ENCODE measurements at regions not wholly inside any gene's neighbourhood (a gene's known extent, or its start where the extent isn't known, plus 50 kb on each side); places are given as distances from the start of the nearest gene placed in this dataset.
"Not testable (repeated sequence)": the region's sequence is repeated elsewhere in the genome, so short reads cannot be mapped to it uniquely, and the experiment has no call there.

DNA sequence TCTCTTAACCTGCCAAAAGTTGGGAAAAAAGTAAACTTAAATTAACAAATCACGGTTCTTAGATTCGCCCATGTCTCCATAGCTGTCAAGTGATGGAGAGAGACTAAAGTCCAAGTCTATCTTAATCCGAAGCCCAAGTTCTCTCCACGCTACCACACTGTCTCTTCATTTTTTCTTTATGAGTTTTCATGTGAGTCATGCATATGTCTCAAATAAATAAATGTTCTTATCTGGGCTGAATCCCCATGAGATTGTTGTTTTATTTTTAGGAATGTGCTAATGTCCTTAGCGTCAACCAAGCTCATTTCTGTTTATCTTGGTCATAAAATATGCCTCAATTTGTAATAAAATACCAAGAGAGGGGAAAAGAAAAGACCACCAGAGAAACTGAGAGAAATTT lies 169.3 kb downstream of the RCHY1 start:
- H3K4me3 ChIP-seq (ENCODE audit: low read depth in 1 of 2, low read length in 2 of 2): no peak overlapping the region
- H3K9me3 ChIP-seq (ENCODE audit: control insufficient read depth in 2 of 2, insufficient read depth in 1 of 2, low read depth in 1 of 2, low read length in 1 of 2): no peaks in the 10 kb centered on the region
- no peaks in the 10 kb centered on the region for H3K4me1 ChIP-seq (ENCODE audit: control insufficient read depth in 2 of 2, insufficient read depth in 2 of 2, low read length in 1 of 2)
- no peak overlapping the region for H3K27ac ChIP-seq (ENCODE audit: low read depth in 2 of 2, low read length in 1 of 2)
- no peaks in the 10 kb centered on the region for H3K36me3 ChIP-seq (ENCODE audit: control insufficient read depth in 2 of 2, insufficient read depth in 2 of 2, low read length in 1 of 2)
- WGBS, 2 donors: 63 to 70% methylated on average over 5 of the region's 5 CpGs
- H3K27me3 ChIP-seq (ENCODE audit: control insufficient read depth in 1 of 2, insufficient read depth in 2 of 2, low read length in 2 of 2): no peaks in the 10 kb centered on the region

GRCh38 chr4:75343333-75343732 lies 170.9 kb downstream of the RCHY1 start:
- no peaks in the 10 kb centered on the region for H3K27me3 ChIP-seq (ENCODE audit: control insufficient read depth in 1 of 2, insufficient read depth in 2 of 2, low read length in 2 of 2)
- H3K4me1 ChIP-seq (ENCODE audit: control insufficient read depth in 2 of 2, insufficient read depth in 2 of 2, low read length in 1 of 2): no peaks in the 10 kb centered on the region
- no peaks in the 10 kb centered on the region for H3K36me3 ChIP-seq (ENCODE audit: control insufficient read depth in 2 of 2, insufficient read depth in 2 of 2, low read length in 1 of 2)
- no peak overlapping the region for H3K27ac ChIP-seq (ENCODE audit: low read depth in 2 of 2, low read length in 1 of 2)
- WGBS, 2 donors: 57 to 63% methylated on average over 2 of the region's 2 CpGs
- H3K9me3 ChIP-seq (ENCODE audit: control insufficient read depth in 2 of 2, insufficient read depth in 1 of 2, low read depth in 1 of 2, low read length in 1 of 2): no peaks in the 10 kb centered on the region
- no peak overlapping the region for H3K4me3 ChIP-seq (ENCODE audit: low read depth in 1 of 2, low read length in 2 of 2)

- Histone ChIP-seq H3K27ac (ENCODE audit: low read depth in 2 of 2, low read length in 1 of 2) (no peak overlapping the region), H3K9me3 (ENCODE audit: control insufficient read depth in 2 of 2, insufficient read depth in 1 of 2, low read depth in 1 of 2, low read length in 1 of 2) (no peaks in the 10 kb centered on the region), H3K4me1 (ENCODE audit: control insufficient read depth in 2 of 2, insufficient read depth in 2 of 2, low read length in 1 of 2) (no peaks in the 10 kb centered on the region), H3K4me3 (ENCODE audit: low read depth in 1 of 2, low read length in 2 of 2) (no peak overlapping the region), H3K27me3 (ENCODE audit: control insufficient read depth in 1 of 2, insufficient read depth in 2 of 2, low read length in 2 of 2) (no peaks in the 10 kb centered on the region), H3K36me3 (ENCODE audit: control insufficient read depth in 2 of 2, insufficient read depth in 2 of 2, low read length in 1 of 2) (no peaks in the 10 kb centered on the region)
Measured at GRCh38 chr4:75340561-75340960, 173.6 kb downstream of the RCHY1 start.

- Histone ChIP-seq H3K4me1 (ENCODE audit: control insufficient read depth in 2 of 2, insufficient read depth in 2 of 2, low read length in 1 of 2) (no peaks in the 10 kb centered on the region), H3K27ac (ENCODE audit: low read depth in 2 of 2, low read length in 1 of 2) (no peak overlapping the region), H3K4me3 (ENCODE audit: low read depth in 1 of 2, low read length in 2 of 2) (no peak overlapping the region), H3K36me3 (ENCODE audit: control insufficient read depth in 2 of 2, insufficient read depth in 2 of 2, low read length in 1 of 2) (no peaks in the 10 kb centered on the region), H3K27me3 (ENCODE audit: control insufficient read depth in 1 of 2, insufficient read depth in 2 of 2, low read length in 2 of 2) (no peaks in the 10 kb centered on the region), H3K9me3 (ENCODE audit: control insufficient read depth in 2 of 2, insufficient read depth in 1 of 2, low read depth in 1 of 2, low read length in 1 of 2) (no peaks in the 10 kb centered on the region)
- WGBS, 2 donors: 47 to 54% methylated on average over 1 of the region's 1 CpG
Measured at GRCh38 chr4:75338352-75338880, 175.8 kb downstream of the RCHY1 start.

DNA sequence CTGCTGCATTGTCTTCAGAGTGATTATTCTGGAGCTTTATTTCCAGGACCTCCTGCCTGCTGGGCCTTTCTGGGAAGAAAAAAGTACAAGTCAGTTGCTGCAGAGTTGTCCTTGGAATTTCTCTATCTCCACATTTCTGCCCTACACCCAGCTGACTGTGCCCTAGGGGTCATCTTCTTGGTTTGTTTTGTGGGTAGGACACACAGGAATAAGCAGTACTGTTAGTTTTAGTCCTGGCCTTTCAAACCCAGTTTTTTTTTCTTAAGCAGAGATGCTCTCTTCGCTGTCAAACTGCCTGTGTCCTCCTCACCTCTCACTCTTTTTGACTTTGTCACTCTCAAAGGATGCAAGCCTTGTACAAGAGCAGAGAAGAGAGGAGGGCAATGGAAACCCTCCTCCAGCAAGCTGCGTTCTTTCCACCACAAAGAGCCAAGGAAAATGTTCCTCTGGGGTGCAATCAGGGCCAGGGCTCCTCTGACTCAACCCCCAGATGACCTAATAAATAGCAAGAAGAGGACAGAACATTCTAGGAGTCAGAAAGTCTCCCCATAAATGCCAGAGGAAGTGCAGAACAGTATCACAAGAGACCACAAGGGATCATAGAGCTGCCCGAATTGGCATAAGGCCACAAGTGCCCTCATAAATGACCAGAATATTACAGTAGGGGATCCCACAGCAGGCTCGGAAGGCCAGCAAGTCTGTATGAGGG lies 186.2 kb downstream of the RCHY1 start:
- Histone ChIP-seq H3K4me1 (ENCODE audit: control insufficient read depth in 2 of 2, insufficient read depth in 2 of 2, low read length in 1 of 2) (no peaks in the 10 kb centered on the region), H3K4me3 (ENCODE audit: low read depth in 1 of 2, low read length in 2 of 2) (no peak overlapping the region), H3K27ac (ENCODE audit: low read depth in 2 of 2, low read length in 1 of 2) (no peak overlapping the region), H3K27me3 (ENCODE audit: control insufficient read depth in 1 of 2, insufficient read depth in 2 of 2, low read length in 2 of 2) (no peaks in the 10 kb centered on the region), H3K9me3 (ENCODE audit: control insufficient read depth in 2 of 2, insufficient read depth in 1 of 2, low read depth in 1 of 2, low read length in 1 of 2) (peaks cover 0 to 3% of the 10 kb centered on the region in 2 donors), H3K36me3 (ENCODE audit: control insufficient read depth in 2 of 2, insufficient read depth in 2 of 2, low read length in 1 of 2) (no peaks in the 10 kb centered on the region)
- WGBS, 2 donors: 63 to 70% methylated on average over 4 of the region's 4 CpGs

DNA sequence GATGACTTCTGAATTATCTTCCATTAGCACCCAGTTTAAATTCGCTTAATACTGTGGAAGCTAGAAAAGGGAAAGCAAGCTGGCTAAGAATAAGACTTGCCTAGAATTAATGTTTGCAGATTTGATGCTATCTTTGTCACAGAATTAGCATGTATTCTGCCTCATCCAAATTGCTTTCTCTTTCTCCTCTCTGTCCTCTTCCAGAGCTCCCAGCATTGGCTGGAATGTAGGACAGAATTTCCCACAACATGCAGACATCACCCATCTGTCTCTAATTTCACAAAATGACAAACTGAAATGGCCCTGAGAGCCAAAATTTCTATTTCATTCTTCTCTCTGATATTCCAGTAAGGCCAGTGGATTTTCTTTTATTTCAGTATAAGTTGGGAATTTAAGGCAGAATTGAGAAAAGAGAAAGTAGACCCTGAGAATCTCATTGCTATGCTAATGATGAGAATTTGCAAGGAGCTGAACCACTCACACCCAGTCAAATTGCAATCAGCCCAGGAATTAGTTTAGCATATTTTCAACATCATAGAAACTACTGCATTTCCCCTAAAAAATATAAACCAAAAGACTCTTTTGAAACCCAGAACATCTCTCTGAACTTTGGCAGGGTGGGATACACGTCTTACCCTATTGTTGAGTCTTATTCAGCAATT lies 188.8 kb downstream of the RCHY1 start:
- no peaks in the 10 kb centered on the region for H3K36me3 ChIP-seq (ENCODE audit: control insufficient read depth in 2 of 2, insufficient read depth in 2 of 2, low read length in 1 of 2)
- no peak overlapping the region for H3K27ac ChIP-seq (ENCODE audit: low read depth in 2 of 2, low read length in 1 of 2)
- no peaks in the 10 kb centered on the region for H3K27me3 ChIP-seq (ENCODE audit: control insufficient read depth in 1 of 2, insufficient read depth in 2 of 2, low read length in 2 of 2)
- H3K4me3 ChIP-seq (ENCODE audit: low read depth in 1 of 2, low read length in 2 of 2): no peak overlapping the region
- WGBS, 2 donors: 66 to 74% methylated on average over 2 of the region's 2 CpGs
- H3K4me1 ChIP-seq (ENCODE audit: control insufficient read depth in 2 of 2, insufficient read depth in 2 of 2, low read length in 1 of 2): no peaks in the 10 kb centered on the region
- no peaks in the 10 kb centered on the region for H3K9me3 ChIP-seq (ENCODE audit: control insufficient read depth in 2 of 2, insufficient read depth in 1 of 2, low read depth in 1 of 2, low read length in 1 of 2)

DNA sequence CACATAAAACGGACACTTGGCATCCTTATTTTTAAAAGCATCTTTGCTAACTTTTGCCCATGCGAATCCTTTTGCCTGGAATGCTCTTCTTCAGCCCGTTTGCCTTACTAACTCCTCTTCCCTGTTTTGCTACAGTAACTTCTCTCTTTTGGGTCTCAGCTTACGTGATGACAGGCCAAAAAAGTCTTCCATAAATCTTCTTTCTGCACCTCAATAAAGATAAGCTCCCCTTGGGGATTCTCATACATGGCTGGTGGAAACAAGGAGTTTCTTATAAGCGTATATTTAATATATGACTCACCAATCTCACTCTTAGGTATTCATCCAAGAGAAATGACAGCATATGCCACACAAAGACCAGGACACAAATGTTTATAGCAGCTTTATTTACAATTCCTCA lies 192.7 kb downstream of the RCHY1 start:
- no peak overlapping the region for H3K27ac ChIP-seq (ENCODE audit: low read depth in 2 of 2, low read length in 1 of 2)
- WGBS, 2 donors: 70 to 75% methylated on average over 5 of the region's 5 CpGs
- H3K9me3 ChIP-seq (ENCODE audit: control insufficient read depth in 2 of 2, insufficient read depth in 1 of 2, low read depth in 1 of 2, low read length in 1 of 2): no peaks in the 10 kb centered on the region
- no peaks in the 10 kb centered on the region for H3K27me3 ChIP-seq (ENCODE audit: control insufficient read depth in 1 of 2, insufficient read depth in 2 of 2, low read length in 2 of 2)
- H3K4me3 ChIP-seq (ENCODE audit: low read depth in 1 of 2, low read length in 2 of 2): no peak overlapping the region
- no peaks in the 10 kb centered on the region for H3K4me1 ChIP-seq (ENCODE audit: control insufficient read depth in 2 of 2, insufficient read depth in 2 of 2, low read length in 1 of 2)
- no peaks in the 10 kb centered on the region for H3K36me3 ChIP-seq (ENCODE audit: control insufficient read depth in 2 of 2, insufficient read depth in 2 of 2, low read length in 1 of 2)

DNA sequence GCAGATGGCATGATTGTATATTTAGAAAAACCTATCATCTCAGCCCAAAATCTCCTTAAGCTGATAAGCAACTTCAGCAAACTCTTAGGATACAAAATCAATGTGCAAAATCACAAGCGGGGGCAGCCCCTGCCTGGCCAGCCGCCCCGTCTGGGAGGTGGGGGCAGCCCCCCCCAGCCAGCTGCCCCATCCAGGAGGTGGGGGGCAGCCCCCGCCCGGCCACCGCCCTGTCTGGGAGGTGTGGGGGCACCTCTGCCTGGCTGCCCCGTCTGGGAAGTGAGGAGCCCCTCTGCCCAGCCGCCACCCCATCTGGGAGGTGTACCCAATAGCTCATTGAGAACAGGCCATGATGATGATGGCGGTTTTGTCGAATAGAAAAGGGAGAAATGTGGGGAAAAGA lies 196.6 kb downstream of the RCHY1 start:
- H3K27ac ChIP-seq (ENCODE audit: low read depth in 2 of 2, low read length in 1 of 2); H3K4me1 ChIP-seq (ENCODE audit: control insufficient read depth in 2 of 2, insufficient read depth in 2 of 2, low read length in 1 of 2); H3K4me3 ChIP-seq (ENCODE audit: low read depth in 1 of 2, low read length in 2 of 2); H3K36me3 ChIP-seq (ENCODE audit: control insufficient read depth in 2 of 2, insufficient read depth in 2 of 2, low read length in 1 of 2); H3K9me3 ChIP-seq (ENCODE audit: control insufficient read depth in 2 of 2, insufficient read depth in 1 of 2, low read depth in 1 of 2, low read length in 1 of 2); H3K27me3 ChIP-seq (ENCODE audit: control insufficient read depth in 1 of 2, insufficient read depth in 2 of 2, low read length in 2 of 2): not testable (repeated sequence)
- 88 to 92% methylated on average over 10 of the region's 10 CpGs for WGBS, 2 donors

- Histone ChIP-seq H3K4me1 (ENCODE audit: control insufficient read depth in 2 of 2, insufficient read depth in 2 of 2, low read length in 1 of 2) (no peaks in the 10 kb centered on the region), H3K36me3 (ENCODE audit: control insufficient read depth in 2 of 2, insufficient read depth in 2 of 2, low read length in 1 of 2) (no peaks in the 10 kb centered on the region), H3K27ac (ENCODE audit: low read depth in 2 of 2, low read length in 1 of 2) (no peak overlapping the region), H3K4me3 (ENCODE audit: low read depth in 1 of 2, low read length in 2 of 2) (no peak overlapping the region), H3K9me3 (ENCODE audit: control insufficient read depth in 2 of 2, insufficient read depth in 1 of 2, low read depth in 1 of 2, low read length in 1 of 2) (peaks cover 0 to 5% of the 10 kb centered on the region in 2 donors), H3K27me3 (ENCODE audit: control insufficient read depth in 1 of 2, insufficient read depth in 2 of 2, low read length in 2 of 2) (no peaks in the 10 kb centered on the region)
- 80 to 86% methylated on average over 1 of the region's 1 CpG for WGBS, 2 donors
Measured at GRCh38 chr4:75308049-75308448, 206.2 kb downstream of the RCHY1 start.

DNA sequence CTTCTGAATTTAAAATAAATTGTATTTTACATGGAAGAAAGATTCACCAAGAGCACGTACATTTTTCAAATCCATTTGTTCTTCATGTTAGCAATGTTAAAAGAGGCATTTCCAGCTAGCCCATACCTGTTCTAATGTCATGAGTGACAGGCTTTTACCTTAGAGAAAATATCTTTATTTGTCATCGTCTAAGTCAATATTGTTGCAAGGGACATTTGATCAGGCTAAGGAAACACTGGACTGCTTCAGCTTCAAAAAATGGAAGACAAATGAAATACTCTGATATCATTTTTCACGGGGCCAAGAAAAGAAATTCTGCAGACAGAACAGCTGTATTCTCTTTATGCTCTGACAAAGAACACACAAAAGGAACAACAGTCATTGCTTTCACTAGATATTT lies 207.7 kb downstream of the RCHY1 start:
- no peak overlapping the region for H3K4me3 ChIP-seq (ENCODE audit: low read depth in 1 of 2, low read length in 2 of 2)
- no peak overlapping the region for H3K27ac ChIP-seq (ENCODE audit: low read depth in 2 of 2, low read length in 1 of 2)
- WGBS, 2 donors: 49 to 51% methylated on average over 3 of the region's 3 CpGs
- H3K4me1 ChIP-seq (ENCODE audit: control insufficient read depth in 2 of 2, insufficient read depth in 2 of 2, low read length in 1 of 2): no peaks in the 10 kb centered on the region
- no peaks in the 10 kb centered on the region for H3K27me3 ChIP-seq (ENCODE audit: control insufficient read depth in 1 of 2, insufficient read depth in 2 of 2, low read length in 2 of 2)
- no peaks in the 10 kb centered on the region for H3K36me3 ChIP-seq (ENCODE audit: control insufficient read depth in 2 of 2, insufficient read depth in 2 of 2, low read length in 1 of 2)
- H3K9me3 ChIP-seq (ENCODE audit: control insufficient read depth in 2 of 2, insufficient read depth in 1 of 2, low read depth in 1 of 2, low read length in 1 of 2): peaks cover 0 to 5% of the 10 kb centered on the region in 2 donors
